ENCODE measurements at regions not wholly inside any gene's neighbourhood (a gene's known extent, or its start where the extent isn't known, plus 50 kb on each side); places are given as distances from the start of the nearest gene placed in this dataset.

- no peaks in the 10 kb centered on the region for H3K27me3 ChIP-seq (replicated peaks; ENCODE audit: control insufficient read depth, insufficient read depth, low read length)
- H3K9me3 ChIP-seq = 0 out of 2 replicates have a peak, but pooled peaks cover 3% of the 10 kb centered on the region
- Mint-ChIP-seq H3K36me3 (ENCODE audit: insufficient read depth, unreplicated experiment) (no peaks in the 10 kb centered on the region), H3K27me3 (ENCODE audit: insufficient read depth, unreplicated experiment) (peaks cover 3% of the 10 kb centered on the region), H3K27ac (ENCODE audit: unreplicated experiment) (no peak overlapping the region), H3K4me3 (ENCODE audit: unreplicated experiment) (no peak overlapping the region), H3K4me1 (ENCODE audit: low read depth, unreplicated experiment) (no peaks in the 10 kb centered on the region), H3K9me3 (ENCODE audit: unreplicated experiment) (peaks cover 27% of the 10 kb centered on the region)
- no peak for TF ChIP-seq CTCF (IDR thresholded peaks at IDR 0.05; ENCODE audit: insufficient read depth in 1 of 2, low read depth in 1 of 2, low read length in 1 of 2, severe bottlenecking in 1 of 2, unreplicated experiment in 1 of 2)
- ChIA-PET CTCF (no interaction called here), POLR2A (no interaction called here)
- no TSS peak for BruUV-seq (replicated peaks)
- no peak overlapping the region for H3K4me3 ChIP-seq (ENCODE audit: low read depth, low read length)
- no peak for DNase-seq
- H3K36me3 ChIP-seq (ENCODE audit: control insufficient read depth, insufficient read depth, low read length) = no peaks in the 10 kb centered on the region
- no peaks in the 10 kb centered on the region for H3K4me1 ChIP-seq
- intact Hi-C loops (cut with micrococcal nuclease; ENCODE audit: unreplicated experiment) = no loop called here
Measured at GRCh38 chr10:81806842-81807241, 68.2 kb upstream of the NRG3 start.

GRCh38 chr10:81814842-81815241, 60.2 kb upstream of the NRG3 start:
- BruUV-seq (replicated peaks) = no TSS peak
- Mint-ChIP-seq H3K4me1 (ENCODE audit: low read depth, unreplicated experiment) (no peaks in the 10 kb centered on the region), H3K9me3 (ENCODE audit: unreplicated experiment) (peaks cover 10% of the 10 kb centered on the region), H3K27ac (ENCODE audit: unreplicated experiment) (no peak overlapping the region), H3K27me3 (ENCODE audit: insufficient read depth, unreplicated experiment) (no peaks in the 10 kb centered on the region), H3K4me3 (ENCODE audit: unreplicated experiment) (no peak overlapping the region), H3K36me3 (ENCODE audit: insufficient read depth, unreplicated experiment) (no peaks in the 10 kb centered on the region)
- intact Hi-C loops (cut with micrococcal nuclease; ENCODE audit: unreplicated experiment) = no loop called here
- DNase-seq = no peak
- H3K9me3 ChIP-seq = 0 out of 2 replicates have a peak, but pooled peaks cover 3% of the 10 kb centered on the region
- H3K4me3 ChIP-seq (ENCODE audit: low read depth, low read length) = no peak overlapping the region
- H3K27me3 ChIP-seq (replicated peaks; ENCODE audit: control insufficient read depth, insufficient read depth, low read length) = no peaks in the 10 kb centered on the region
- TF ChIP-seq CTCF (IDR thresholded peaks at IDR 0.05; ENCODE audit: insufficient read depth in 1 of 2, low read depth in 1 of 2, low read length in 1 of 2, severe bottlenecking in 1 of 2, unreplicated experiment in 1 of 2) = no peak
- CTCF ChIA-PET = no interaction called here
- H3K36me3 ChIP-seq (ENCODE audit: control insufficient read depth, insufficient read depth, low read length) = no peaks in the 10 kb centered on the region
- no peaks in the 10 kb centered on the region for H3K4me1 ChIP-seq
- POLR2A ChIA-PET = no interaction called here

GRCh38 chr10:81817596-81818170, 57.3 kb upstream of the NRG3 start:
- POLR2A ChIA-PET = no interaction called here
- Histone ChIP-seq H3K4me1 (no peaks in the 10 kb centered on the region), H3K27me3 (replicated peaks; ENCODE audit: control insufficient read depth, insufficient read depth, low read length) (no peaks in the 10 kb centered on the region), H3K9me3 (no peaks in the 10 kb centered on the region), H3K4me3 (ENCODE audit: low read depth, low read length) (no peak overlapping the region), H3K36me3 (ENCODE audit: control insufficient read depth, insufficient read depth, low read length) (no peaks in the 10 kb centered on the region)
- H3K9me3 Mint-ChIP-seq (ENCODE audit: unreplicated experiment) = peaks cover 10% of the 10 kb centered on the region
- no peak for TF ChIP-seq CTCF (IDR thresholded peaks at IDR 0.05; ENCODE audit: insufficient read depth in 1 of 2, low read depth in 1 of 2, low read length in 1 of 2, severe bottlenecking in 1 of 2, unreplicated experiment in 1 of 2)
- CTCF ChIA-PET = no interaction called here
- intact Hi-C loops (cut with micrococcal nuclease; ENCODE audit: unreplicated experiment) = no loop called here
- no TSS peak for BruUV-seq (replicated peaks)
- H3K27me3 Mint-ChIP-seq (ENCODE audit: insufficient read depth, unreplicated experiment) = no peaks in the 10 kb centered on the region
- H3K36me3 Mint-ChIP-seq (ENCODE audit: insufficient read depth, unreplicated experiment) = no peaks in the 10 kb centered on the region
- DNase-seq = no peak
- H3K27ac Mint-ChIP-seq (ENCODE audit: unreplicated experiment) = no peak overlapping the region
- H3K4me3 Mint-ChIP-seq (ENCODE audit: unreplicated experiment) = no peak overlapping the region
- no peaks in the 10 kb centered on the region for H3K4me1 Mint-ChIP-seq (ENCODE audit: low read depth, unreplicated experiment)
